ENCODE measurements at regions not wholly inside any gene's neighbourhood (a gene's known extent, or its start where the extent isn't known, plus 50 kb on each side); places are given as distances from the start of the nearest gene placed in this dataset.

DNA sequence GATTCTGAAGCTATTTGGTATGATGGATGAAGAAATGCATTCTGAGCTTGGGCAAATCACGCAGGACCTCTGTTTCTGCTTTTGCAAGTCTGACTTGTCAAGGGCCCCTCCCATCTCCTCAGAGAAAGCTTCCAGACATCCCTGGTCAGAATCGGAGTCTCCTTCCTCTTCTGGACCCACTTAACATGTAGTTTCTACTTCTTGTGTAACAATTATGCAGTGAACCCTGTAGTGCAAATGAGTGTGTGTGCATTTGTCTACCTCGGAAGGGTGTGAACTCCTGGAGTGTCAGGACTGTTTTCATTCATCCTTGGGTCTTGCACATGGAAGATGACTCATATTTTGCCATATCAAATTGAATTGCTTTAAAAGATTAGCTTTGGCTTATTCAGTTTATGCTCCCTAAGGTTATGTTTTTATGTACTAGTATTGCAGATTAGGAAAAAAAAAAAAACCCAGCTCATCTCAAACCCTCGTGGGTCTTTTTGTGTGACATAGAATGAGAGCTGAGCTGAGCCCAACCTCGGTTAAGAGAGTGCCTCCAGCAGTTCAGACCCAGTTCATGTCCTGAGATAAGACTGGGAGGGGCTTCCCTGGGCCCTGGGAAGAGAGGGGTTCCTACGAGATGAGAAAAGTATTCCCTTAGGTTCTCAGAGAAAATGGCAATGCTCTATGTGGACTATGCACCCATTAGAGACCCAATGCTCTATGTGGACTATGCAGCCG lies 61.1 kb upstream of the RPL34 start:
- intact Hi-C loops (cut with micrococcal nuclease) (no loop called here), dilution Hi-C loops (cut with MboI; ENCODE audit: extremely low pct_ligation_motif_present, low sequenced_read_pairs) (no loop called here)
- H3K36me3 ChIP-seq (ENCODE audit: control insufficient read depth in 2 of 2, extremely low read depth in 1 of 2, insufficient read depth in 2 of 2, low read length in 2 of 2), result no peaks in the 10 kb centered on the region
- H3K9me1 ChIP-seq (replicated peaks; ENCODE audit: control insufficient read depth, extremely low read depth, insufficient read depth, low read length), result no peaks in the 10 kb centered on the region
- ChIA-PET POLR2A (no interaction called here), CTCF (interaction anchor here (0.8 to 2.3 kb wide), 3 partner anchors 9 to 540 kb away, joined by 3 to 15 read pairs (median 7); no protein-coding TSS in a partner anchor)
- peaks cover 0 to 10% of the 10 kb centered on the region in 2 experiments for H3K27me3 ChIP-seq (ENCODE audit: control insufficient read depth in 2 of 2, insufficient read depth in 2 of 2, low read length in 2 of 2)
- BruUV-seq (replicated peaks), result no TSS peak
- no peak overlapping the region for H3K9ac ChIP-seq (replicated peaks; ENCODE audit: extremely low read depth, insufficient read depth, low read length)
- no peaks in the 10 kb centered on the region for H3K4me1 ChIP-seq (ENCODE audit: control insufficient read depth, extremely low read depth, insufficient read depth, low read length)
- no peak overlapping the region for H3K4me2 ChIP-seq (ENCODE audit: insufficient read depth, low read length)
- no peaks in the 10 kb centered on the region for H3K9me3 ChIP-seq (replicated peaks; ENCODE audit: control insufficient read depth, insufficient read depth, low read length)
- TF ChIP-seq POLR2A (IDR thresholded peaks at IDR 0.05; ENCODE audit: low read depth, low read length) (no peak), FOS (IDR thresholded peaks at IDR 0.05; ENCODE audit: borderline replicate concordance, insufficient read depth, low read length) (peak; percentile 7)
- no peak overlapping the region for H3K27ac ChIP-seq (ENCODE audit: insufficient read depth, low read depth, low read length)
- no peaks in the 10 kb centered on the region for H3K79me2 ChIP-seq (ENCODE audit: control insufficient read depth, insufficient read depth, low read length)
- FAIRE-seq (no peak), DNase-seq (ENCODE audit: low read depth, low spot score) (no peak)
- no peak overlapping the region for H2AFZ ChIP-seq (ENCODE audit: low read depth, low read length)
- H4K20me1 ChIP-seq (replicated peaks; ENCODE audit: control insufficient read depth, extremely low read depth, insufficient read depth, low read length), result no peaks in the 10 kb centered on the region
- no peak overlapping the region for H3K4me3 ChIP-seq (replicated peaks in 1 of 3; ENCODE audit: insufficient read depth in 1 of 3, low read depth in 1 of 3, low read length in 3 of 3)

DNA sequence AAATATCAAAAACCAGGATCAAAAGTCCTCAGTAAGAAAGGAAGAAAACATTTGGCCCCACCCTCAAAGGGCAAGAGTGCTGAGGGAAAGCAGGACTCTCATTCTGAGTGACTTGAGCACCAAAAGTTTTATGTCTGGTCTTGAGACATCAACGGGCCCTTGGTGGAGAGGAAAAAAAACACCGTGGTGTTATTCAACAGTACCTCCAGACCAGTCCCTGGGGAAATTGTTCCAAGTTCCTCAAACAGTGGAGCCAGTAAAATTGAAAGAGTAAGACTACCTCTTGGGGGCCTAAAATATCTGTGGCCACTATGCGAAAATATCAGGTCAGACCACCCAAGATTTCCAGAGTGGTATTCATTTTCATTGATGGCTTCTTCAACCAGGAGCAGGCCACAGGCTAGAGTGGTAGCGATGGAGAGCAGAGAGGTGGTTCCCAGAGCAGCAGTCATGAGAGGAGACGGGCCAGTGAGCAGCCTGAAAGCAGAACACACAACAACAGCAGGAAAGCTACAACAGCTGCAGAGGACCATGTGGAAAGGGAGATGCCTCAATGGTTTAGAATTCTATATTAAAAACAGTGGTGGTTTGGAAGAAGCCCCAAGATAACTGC lies 63.7 kb upstream of the RPL34 start:
- ChIA-PET CTCF (no interaction called here), POLR2A (no interaction called here)
- FAIRE-seq (no peak), DNase-seq (ENCODE audit: low read depth, low spot score) (no peak)
- Histone ChIP-seq H3K27ac (ENCODE audit: insufficient read depth, low read depth, low read length) (no peak overlapping the region), H3K27me3 (ENCODE audit: control insufficient read depth in 2 of 2, insufficient read depth in 2 of 2, low read length in 2 of 2) (peaks cover 0 to 10% of the 10 kb centered on the region in 2 experiments), H3K9me3 (replicated peaks; ENCODE audit: control insufficient read depth, insufficient read depth, low read length) (no peaks in the 10 kb centered on the region), H3K4me3 (replicated peaks in 1 of 3; ENCODE audit: insufficient read depth in 1 of 3, low read depth in 1 of 3, low read length in 3 of 3) (no peak overlapping the region), H3K9me1 (replicated peaks; ENCODE audit: control insufficient read depth, extremely low read depth, insufficient read depth, low read length) (no peaks in the 10 kb centered on the region), H3K9ac (replicated peaks; ENCODE audit: extremely low read depth, insufficient read depth, low read length) (no peak overlapping the region), H3K79me2 (ENCODE audit: control insufficient read depth, insufficient read depth, low read length) (no peaks in the 10 kb centered on the region), H3K4me2 (ENCODE audit: insufficient read depth, low read length) (no peak overlapping the region), H3K36me3 (ENCODE audit: control insufficient read depth in 2 of 2, extremely low read depth in 1 of 2, insufficient read depth in 2 of 2, low read length in 2 of 2) (no peaks in the 10 kb centered on the region), H2AFZ (ENCODE audit: low read depth, low read length) (no peak overlapping the region), H3K4me1 (ENCODE audit: control insufficient read depth, extremely low read depth, insufficient read depth, low read length) (no peaks in the 10 kb centered on the region), H4K20me1 (replicated peaks; ENCODE audit: control insufficient read depth, extremely low read depth, insufficient read depth, low read length) (no peaks in the 10 kb centered on the region)
- no peak for TF ChIP-seq MYC (IDR thresholded peaks at IDR 0.05; ENCODE audit: low read depth, low read length)
- TF ChIP-seq POLR2A (IDR thresholded peaks at IDR 0.05; ENCODE audit: low read depth, low read length), result no peak
- TF ChIP-seq JUN (IDR thresholded peaks at IDR 0.05; ENCODE audit: borderline replicate concordance, insufficient read depth, insufficient read length, low read depth), result no peak
- dilution Hi-C loops (cut with MboI; ENCODE audit: extremely low pct_ligation_motif_present, low sequenced_read_pairs), result no loop called here
- no TSS peak for BruUV-seq (replicated peaks)
- intact Hi-C loops (cut with micrococcal nuclease), result no loop called here

Data from endothelial cell of umbilical vein (primary cell).